AG09309 (cell line): ENCODE measurements at regions not wholly inside any gene's neighbourhood (a gene's known extent, or its start where the extent isn't known, plus 50 kb on each side); places are given as distances from the start of the nearest gene placed in this dataset.

Experiments
- DNase-seq: peaks from one replicate; pipeline ENCODE4 v3.0.0-alpha.2; 2010; ENCODE audit warnings: low read depth
- H3K4me3 ChIP-seq: 2 replicates; pipeline ENCODE4 v1.5.1; 2011; ENCODE audit warnings: mild to moderate bottlenecking, low read depth, low read length, moderate library complexity; ENCODE audit not compliant: control insufficient read depth
- TF ChIP-seq, protein P1 (sequence below): IDR thresholded peaks from 2 replicates; pipeline ENCODE4 v1.5.1; 2011; ENCODE audit warnings: mild to moderate bottlenecking, low read depth, low read length, inconsistent platforms; ENCODE audit not compliant: insufficient read depth, control insufficient read depth; ENCODE audit errors: missing control alignments

DNA sequence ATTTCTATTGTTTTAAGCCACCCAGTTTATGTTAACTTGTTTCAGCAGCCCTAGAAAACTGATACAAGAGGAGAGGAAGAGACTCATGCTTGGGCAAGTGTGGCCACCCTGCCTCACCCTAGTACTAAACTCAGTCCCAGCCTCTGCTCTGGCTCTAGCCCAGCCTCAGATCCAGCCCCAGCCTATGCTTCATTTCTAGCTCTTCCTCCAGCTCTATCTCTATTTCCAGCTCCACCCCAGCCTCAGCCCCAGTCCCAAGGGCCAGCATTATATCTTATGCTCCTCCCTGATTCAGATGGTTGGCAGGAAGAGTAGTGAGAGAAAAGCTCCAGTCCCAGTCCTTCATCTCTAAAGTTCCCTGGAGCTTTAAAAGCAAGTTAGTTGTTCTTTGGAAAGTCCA is 535.5 kb downstream of the PTPRC start:
- TF ChIP-seq, protein P1, sequence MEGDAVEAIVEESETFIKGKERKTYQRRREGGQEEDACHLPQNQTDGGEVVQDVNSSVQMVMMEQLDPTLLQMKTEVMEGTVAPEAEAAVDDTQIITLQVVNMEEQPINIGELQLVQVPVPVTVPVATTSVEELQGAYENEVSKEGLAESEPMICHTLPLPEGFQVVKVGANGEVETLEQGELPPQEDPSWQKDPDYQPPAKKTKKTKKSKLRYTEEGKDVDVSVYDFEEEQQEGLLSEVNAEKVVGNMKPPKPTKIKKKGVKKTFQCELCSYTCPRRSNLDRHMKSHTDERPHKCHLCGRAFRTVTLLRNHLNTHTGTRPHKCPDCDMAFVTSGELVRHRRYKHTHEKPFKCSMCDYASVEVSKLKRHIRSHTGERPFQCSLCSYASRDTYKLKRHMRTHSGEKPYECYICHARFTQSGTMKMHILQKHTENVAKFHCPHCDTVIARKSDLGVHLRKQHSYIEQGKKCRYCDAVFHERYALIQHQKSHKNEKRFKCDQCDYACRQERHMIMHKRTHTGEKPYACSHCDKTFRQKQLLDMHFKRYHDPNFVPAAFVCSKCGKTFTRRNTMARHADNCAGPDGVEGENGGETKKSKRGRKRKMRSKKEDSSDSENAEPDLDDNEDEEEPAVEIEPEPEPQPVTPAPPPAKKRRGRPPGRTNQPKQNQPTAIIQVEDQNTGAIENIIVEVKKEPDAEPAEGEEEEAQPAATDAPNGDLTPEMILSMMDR, result no peak
- DNase-seq, result no peak
- H3K4me3 ChIP-seq, result no peak overlapping the region

DNA sequence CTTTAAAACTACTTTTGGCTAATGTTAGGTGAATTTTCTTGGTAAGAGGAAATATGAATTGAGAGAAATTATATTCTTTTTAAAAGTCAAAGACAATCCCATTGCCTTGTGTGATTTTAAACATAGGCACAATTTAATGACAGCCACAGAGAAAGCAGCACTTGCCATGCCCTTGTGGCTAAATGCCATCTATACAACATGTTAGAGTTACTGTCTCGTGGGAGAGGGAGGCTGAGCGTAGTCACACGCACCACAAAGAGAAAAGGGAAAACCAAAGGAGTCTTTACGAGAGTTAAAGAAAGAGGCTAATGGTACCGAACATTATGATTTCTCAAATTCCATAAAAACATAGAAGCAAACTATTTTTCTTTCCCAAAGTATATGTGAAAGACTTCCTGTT is 537.9 kb downstream of the PTPRC start:
- DNase-seq, result no peak
- TF ChIP-seq, protein P1, result no peak

DNA sequence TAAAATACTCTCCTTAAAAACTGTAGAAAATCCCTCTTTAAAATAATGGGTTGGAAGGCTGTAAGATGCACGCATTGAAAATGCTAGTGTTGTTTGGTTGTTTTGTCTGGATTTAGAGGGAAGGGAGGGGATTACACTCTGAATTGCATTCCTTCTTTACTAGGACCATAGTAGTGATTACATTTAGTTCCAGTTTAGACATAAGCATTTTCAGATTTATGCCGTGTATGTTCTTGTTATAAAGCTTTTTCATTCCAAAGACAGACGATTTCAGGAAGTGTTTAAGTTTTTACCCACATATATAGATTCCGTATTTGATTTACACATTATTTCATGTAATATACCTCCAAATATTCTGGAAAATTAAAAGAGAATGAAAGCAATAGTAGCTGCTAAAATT is 538.4 kb downstream of the PTPRC start:
- TF ChIP-seq, protein P1, result no peak
- H3K4me3 ChIP-seq, result no peak overlapping the region
- no peak for DNase-seq

More for the DNA sequence above, 537.9 kb downstream of the PTPRC start:
- no peak overlapping the region for H3K4me3 ChIP-seq

DNA sequence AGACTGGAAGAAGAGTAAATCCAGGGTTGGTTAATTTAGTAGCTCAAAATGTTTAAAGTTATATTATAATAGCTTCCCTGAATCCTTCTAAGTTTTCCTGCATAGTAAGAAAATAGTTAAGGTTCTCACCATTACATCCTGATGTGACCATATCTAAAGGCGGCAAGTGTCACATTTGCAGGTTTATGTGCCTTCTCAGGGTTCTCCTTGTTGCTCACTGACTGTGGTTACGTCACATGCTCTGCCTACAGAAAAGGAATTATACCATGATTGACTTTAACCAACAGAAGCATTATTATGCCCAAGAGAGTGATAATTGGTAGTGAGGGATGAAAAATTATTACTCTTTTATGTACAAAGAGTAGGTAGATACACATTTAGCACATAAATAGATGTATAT is 539.8 kb downstream of the PTPRC start:
- H3K4me3 ChIP-seq, result no peak overlapping the region
- no peak for DNase-seq
- TF ChIP-seq, protein P1, result no peak

DNA sequence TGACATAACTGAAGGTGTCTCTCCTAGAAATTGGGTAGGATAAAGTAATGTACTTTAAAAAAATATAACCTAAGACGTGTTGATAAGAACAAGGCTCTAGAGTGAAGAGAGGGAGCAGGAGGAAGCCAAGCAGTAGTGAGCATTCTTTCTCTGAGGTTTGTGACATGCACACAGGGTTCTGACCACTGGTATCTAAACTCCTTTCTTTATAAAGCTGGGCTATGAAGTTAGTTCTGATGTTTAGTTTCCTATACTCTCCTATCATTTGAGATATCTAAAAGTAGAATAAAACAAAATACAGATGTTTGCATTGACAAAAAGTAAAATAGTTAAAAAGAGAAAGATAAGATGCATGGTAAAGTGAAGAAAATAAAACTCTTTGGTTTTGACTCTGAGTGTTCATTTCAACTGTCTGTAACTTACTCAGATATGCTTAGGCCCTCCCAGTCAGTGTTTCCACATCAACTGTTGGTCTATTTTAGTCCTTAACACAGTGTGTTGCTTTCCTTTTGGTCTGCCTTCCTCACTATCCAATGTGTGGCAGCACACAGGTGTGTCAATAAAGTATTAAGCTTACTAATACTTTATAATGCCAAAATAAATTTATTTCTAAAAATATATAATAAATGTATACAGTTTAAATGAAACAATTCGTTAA is 543.5 kb downstream of the PTPRC start:
- no peak for DNase-seq
- TF ChIP-seq, protein P1, result no peak
- H3K4me3 ChIP-seq, result no peak overlapping the region

DNA sequence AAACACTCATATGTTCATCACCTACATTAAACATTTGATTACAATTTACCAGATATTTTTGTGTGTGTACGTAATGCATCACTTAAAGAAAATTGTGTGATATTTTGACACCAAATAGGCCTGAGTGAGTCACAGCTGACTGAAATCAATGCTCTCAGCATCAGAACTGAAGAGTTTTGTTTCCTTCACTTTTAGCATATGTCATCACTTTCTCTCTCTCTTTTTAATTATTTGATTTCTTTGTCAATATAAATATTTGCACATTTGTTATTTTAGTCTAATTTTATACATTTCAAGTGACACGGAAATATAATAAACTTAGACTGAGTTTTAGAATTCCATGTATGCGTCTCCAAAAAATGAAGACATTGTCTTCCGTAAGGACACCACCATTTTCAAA is 545.3 kb downstream of the PTPRC start:
- no peak for DNase-seq
- TF ChIP-seq, protein P1, result no peak

More for the DNA sequence above, 545.3 kb downstream of the PTPRC start:
- no peak overlapping the region for H3K4me3 ChIP-seq
